ENCODE measurements at regions not wholly inside any gene's neighbourhood (a gene's known extent, or its start where the extent isn't known, plus 50 kb on each side); places are given as distances from the start of the nearest gene placed in this dataset.
A peak's percentile ranks its signal among the peaks of the same experiment; 100 is the strongest.
"Not testable (repeated sequence)": the region's sequence is repeated elsewhere in the genome, so short reads cannot be mapped to it uniquely, and the experiment has no call there.

- no peaks in the 10 kb centered on the region; the same call in 1 of the 2 replicates for H3K27me3 Mint-ChIP-seq (ENCODE audit: low read depth)
- no peak overlapping the region for H4K8ac ChIP-seq (replicated peaks; ENCODE audit: insufficient read length, low read depth, low read length)
- no peak overlapping the region for H2BK5ac ChIP-seq (ENCODE audit: insufficient read length, low read length)
- no peaks in the 10 kb centered on the region for H3K4me1 ChIP-seq (ENCODE audit: insufficient read depth, low read length)
- no peak overlapping the region for H3K9ac ChIP-seq (ENCODE audit: extremely low read depth, insufficient read length, low read length)
- no peak overlapping the region for H3K14ac ChIP-seq (ENCODE audit: insufficient read depth, low read length)
- H3K4ac ChIP-seq (ENCODE audit: low read depth, low read length) = no peak overlapping the region
- H3K9me3 ChIP-seq (ENCODE audit: control insufficient read depth, low read depth, low read length) = no peaks in the 10 kb centered on the region
- H3K23ac ChIP-seq (ENCODE audit: insufficient read length, low read depth, low read length) = no peak overlapping the region
- no peak overlapping the region for H2BK20ac ChIP-seq (ENCODE audit: low read depth, low read length, poor library complexity, severe bottlenecking)
- no peak overlapping the region for H3K4me2 ChIP-seq (ENCODE audit: insufficient read depth, insufficient read length, low read length)
- H2BK120ac ChIP-seq (ENCODE audit: low read depth, low read length, poor library complexity, severe bottlenecking) = no peak overlapping the region
- H2AK5ac ChIP-seq (ENCODE audit: insufficient read length, low read length) = no peak overlapping the region
- H4K5ac ChIP-seq (ENCODE audit: insufficient read length, low read depth, low read length) = no peak overlapping the region
- TF ChIP-seq, protein P1, sequence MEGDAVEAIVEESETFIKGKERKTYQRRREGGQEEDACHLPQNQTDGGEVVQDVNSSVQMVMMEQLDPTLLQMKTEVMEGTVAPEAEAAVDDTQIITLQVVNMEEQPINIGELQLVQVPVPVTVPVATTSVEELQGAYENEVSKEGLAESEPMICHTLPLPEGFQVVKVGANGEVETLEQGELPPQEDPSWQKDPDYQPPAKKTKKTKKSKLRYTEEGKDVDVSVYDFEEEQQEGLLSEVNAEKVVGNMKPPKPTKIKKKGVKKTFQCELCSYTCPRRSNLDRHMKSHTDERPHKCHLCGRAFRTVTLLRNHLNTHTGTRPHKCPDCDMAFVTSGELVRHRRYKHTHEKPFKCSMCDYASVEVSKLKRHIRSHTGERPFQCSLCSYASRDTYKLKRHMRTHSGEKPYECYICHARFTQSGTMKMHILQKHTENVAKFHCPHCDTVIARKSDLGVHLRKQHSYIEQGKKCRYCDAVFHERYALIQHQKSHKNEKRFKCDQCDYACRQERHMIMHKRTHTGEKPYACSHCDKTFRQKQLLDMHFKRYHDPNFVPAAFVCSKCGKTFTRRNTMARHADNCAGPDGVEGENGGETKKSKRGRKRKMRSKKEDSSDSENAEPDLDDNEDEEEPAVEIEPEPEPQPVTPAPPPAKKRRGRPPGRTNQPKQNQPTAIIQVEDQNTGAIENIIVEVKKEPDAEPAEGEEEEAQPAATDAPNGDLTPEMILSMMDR (conservative IDR thresholded peaks at IDR 0.05) = no peak
- H3K18ac ChIP-seq (ENCODE audit: insufficient read length, low read depth, low read length) = no peak overlapping the region
- WGBS (ENCODE audit: extremely low coverage, insufficient read length, low lambda C conversion rate) = no CpG with 5 or more reads among the region's 6 CpGs
- H3K4me3 Mint-ChIP-seq = no peak overlapping the region
- H3K27ac ChIP-seq (ENCODE audit: insufficient read length, low read depth, low read length) = no peak overlapping the region
- no peaks in the 10 kb centered on the region for H3K79me1 ChIP-seq (ENCODE audit: insufficient read depth, low read depth, low read length, poor library complexity, severe bottlenecking)
- no peaks in the 10 kb centered on the region for H4K20me1 ChIP-seq (ENCODE audit: control insufficient read depth, insufficient read depth, insufficient read length)
- H3K4me1 Mint-ChIP-seq = no peaks in the 10 kb centered on the region
- H3K79me2 ChIP-seq (ENCODE audit: insufficient read depth, low read length) = no peaks in the 10 kb centered on the region
- DNase-seq = peak; percentile 33
- H2AFZ ChIP-seq (ENCODE audit: low read length) = no peak overlapping the region
- no peaks in the 10 kb centered on the region for H3K27me3 ChIP-seq (ENCODE audit: insufficient read depth, low read length)
- H3K27ac Mint-ChIP-seq = no peak overlapping the region
- H2BK15ac ChIP-seq (ENCODE audit: low read depth, low read length) = no peak overlapping the region
- H3K23me2 ChIP-seq (ENCODE audit: insufficient read length, low read depth, low read length, poor library complexity, severe bottlenecking) = no peaks in the 10 kb centered on the region
- H3T11ph ChIP-seq (ENCODE audit: low read length) = no peak overlapping the region
- no peaks in the 10 kb centered on the region for H3K36me3 Mint-ChIP-seq (ENCODE audit: insufficient read depth in 1 of 3, low read depth in 3 of 3)
- H3K9me3 Mint-ChIP-seq = no peaks in the 10 kb centered on the region
- H3K56ac ChIP-seq (ENCODE audit: insufficient read length, low read depth, low read length) = no peak overlapping the region
- H4K91ac ChIP-seq (ENCODE audit: insufficient read length, low read depth, low read length) = no peak overlapping the region
- H2BK12ac ChIP-seq (ENCODE audit: insufficient read length, low read depth, low read length) = no peak overlapping the region
Observed at GRCh38 chr3:74832925-74833324, 218.5 kb upstream of the CNTN3 start.

GRCh38 chr3:74830845-74831244, 216.4 kb upstream of the CNTN3 start:
- H3K4ac ChIP-seq (ENCODE audit: low read depth, low read length); H3K9me3 ChIP-seq (ENCODE audit: control insufficient read depth, low read depth, low read length): not testable (repeated sequence)

More at GRCh38 chr3:74830845-74831244, 216.4 kb upstream of the CNTN3 start:
- not testable (repeated sequence) for H3K4me2 ChIP-seq (ENCODE audit: insufficient read depth, insufficient read length, low read length); H4K5ac ChIP-seq (ENCODE audit: insufficient read length, low read depth, low read length); H4K20me1 ChIP-seq (ENCODE audit: control insufficient read depth, insufficient read depth, insufficient read length); H3K27me3 ChIP-seq (ENCODE audit: insufficient read depth, low read length); H2BK12ac ChIP-seq (ENCODE audit: insufficient read length, low read depth, low read length); H2BK20ac ChIP-seq (ENCODE audit: low read depth, low read length, poor library complexity, severe bottlenecking); H4K91ac ChIP-seq (ENCODE audit: insufficient read length, low read depth, low read length); H3T11ph ChIP-seq (ENCODE audit: low read length); H3K18ac ChIP-seq (ENCODE audit: insufficient read length, low read depth, low read length); H2BK120ac ChIP-seq (ENCODE audit: low read depth, low read length, poor library complexity, severe bottlenecking); H3K23me2 ChIP-seq (ENCODE audit: insufficient read length, low read depth, low read length, poor library complexity, severe bottlenecking); H3K4me3 Mint-ChIP-seq; H3K56ac ChIP-seq (ENCODE audit: insufficient read length, low read depth, low read length); H3K23ac ChIP-seq (ENCODE audit: insufficient read length, low read depth, low read length); H2BK15ac ChIP-seq (ENCODE audit: low read depth, low read length); H3K79me1 ChIP-seq (ENCODE audit: insufficient read depth, low read depth, low read length, poor library complexity, severe bottlenecking); H3K79me2 ChIP-seq (ENCODE audit: insufficient read depth, low read length); H2AFZ ChIP-seq (ENCODE audit: low read length); H2BK5ac ChIP-seq (ENCODE audit: insufficient read length, low read length); H3K27me3 Mint-ChIP-seq (ENCODE audit: low read depth); H3K36me3 Mint-ChIP-seq (ENCODE audit: insufficient read depth in 1 of 3, low read depth in 3 of 3); H3K9ac ChIP-seq (ENCODE audit: extremely low read depth, insufficient read length, low read length); DNase-seq; H3K14ac ChIP-seq (ENCODE audit: insufficient read depth, low read length); H3K27ac ChIP-seq (ENCODE audit: insufficient read length, low read depth, low read length); H3K9me3 Mint-ChIP-seq; H2AK5ac ChIP-seq (ENCODE audit: insufficient read length, low read length); H3K4me1 Mint-ChIP-seq; H3K4me1 ChIP-seq (ENCODE audit: insufficient read depth, low read length); H4K8ac ChIP-seq (replicated peaks; ENCODE audit: insufficient read length, low read depth, low read length)
- H3K27ac Mint-ChIP-seq = peak overlapping the region in 1 of 3 experiments; percentile 74; a peak in 1 of 7 replicates
- no CpG with 5 or more reads among the region's 5 CpGs for WGBS (ENCODE audit: extremely low coverage, insufficient read length, low lambda C conversion rate)

Data from H9 (cell line).